ENCODE measurements at regions not wholly inside any gene's neighbourhood (a gene's known extent, or its start where the extent isn't known, plus 50 kb on each side); places are given as distances from the start of the nearest gene placed in this dataset.
"Not testable (repeated sequence)": the region's sequence is repeated elsewhere in the genome, so short reads cannot be mapped to it uniquely, and the experiment has no call there.

DNA sequence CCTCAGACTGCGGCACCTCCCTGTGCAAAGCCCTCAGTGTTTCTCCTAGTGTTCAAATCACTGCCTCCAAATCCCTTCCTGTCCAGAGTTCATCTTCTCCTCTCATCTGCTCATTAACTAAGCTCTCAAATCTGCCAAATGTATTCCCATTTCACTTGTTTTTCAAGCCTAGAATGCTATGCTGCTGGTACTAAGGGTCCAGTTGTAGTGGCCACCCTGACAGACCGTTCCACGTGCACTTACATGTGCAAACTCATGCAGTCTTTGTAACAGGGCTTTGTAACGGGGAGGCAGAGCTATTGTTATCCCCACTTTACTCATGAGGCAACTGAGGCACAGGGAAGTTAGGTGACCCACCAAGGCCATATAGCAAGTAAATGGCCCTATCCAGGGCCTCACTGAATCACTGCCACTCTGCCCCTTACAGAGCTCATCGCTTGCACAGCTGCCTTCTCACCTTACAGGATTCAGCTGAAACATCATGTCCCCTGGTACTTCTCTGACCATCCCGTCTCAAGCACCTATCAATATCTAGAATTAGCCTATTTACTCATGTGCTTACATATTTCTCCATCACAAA, 153.0 kb upstream of the PDE1C start:
- no peak for DNase-seq (ENCODE audit: low spot score)

DNA sequence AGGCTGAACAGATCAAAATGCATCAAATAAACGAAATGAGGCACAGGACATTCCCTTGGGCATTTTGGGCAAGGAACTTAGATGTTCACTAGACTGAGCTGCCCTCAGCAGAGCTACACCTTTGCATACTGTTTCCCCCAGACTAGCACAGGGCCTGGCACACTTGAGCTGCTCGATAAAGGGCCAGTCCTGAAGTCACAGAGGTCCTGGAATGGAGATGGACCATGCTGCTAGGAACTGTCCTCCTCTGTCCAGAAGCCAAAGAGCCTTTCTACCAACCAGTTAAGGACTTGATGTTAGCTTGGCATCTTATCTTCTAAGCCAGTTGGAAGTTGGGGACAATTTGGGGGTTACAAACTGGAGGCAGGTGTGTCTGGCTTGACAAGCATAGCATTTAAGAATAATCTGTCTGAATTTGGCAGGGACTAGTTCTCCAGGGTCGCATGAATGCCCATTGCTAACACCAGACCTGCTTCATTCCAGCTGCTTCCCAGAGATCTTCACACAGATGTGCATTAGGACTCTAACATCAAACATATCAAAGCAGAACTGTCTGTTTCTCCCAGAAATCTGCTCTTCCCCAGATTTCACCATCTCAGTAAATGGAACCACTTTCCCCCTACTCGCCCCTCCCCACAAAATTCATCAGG, 152.2 kb upstream of the PDE1C start:
- no peak for DNase-seq (ENCODE audit: low spot score)

DNA sequence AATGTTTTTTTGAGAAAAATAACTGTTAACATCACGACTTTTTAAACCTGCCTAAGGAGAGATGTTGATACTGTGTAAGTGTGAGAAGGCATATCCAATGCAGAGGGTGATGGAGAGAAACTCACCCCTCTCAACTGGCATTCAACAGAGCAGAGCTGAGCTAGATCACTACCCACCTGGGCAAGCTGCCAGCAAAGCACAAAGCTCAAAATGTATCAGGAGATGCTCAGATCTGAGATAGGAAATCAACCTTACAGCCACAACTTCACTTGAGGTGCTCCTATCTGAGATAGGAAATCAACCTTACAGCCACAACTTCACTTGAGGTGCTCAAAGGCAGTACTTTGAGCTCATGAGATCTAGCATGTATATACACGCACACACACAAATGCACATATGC, 151.5 kb upstream of the PDE1C start:
- no peak for DNase-seq (ENCODE audit: low spot score)

DNA sequence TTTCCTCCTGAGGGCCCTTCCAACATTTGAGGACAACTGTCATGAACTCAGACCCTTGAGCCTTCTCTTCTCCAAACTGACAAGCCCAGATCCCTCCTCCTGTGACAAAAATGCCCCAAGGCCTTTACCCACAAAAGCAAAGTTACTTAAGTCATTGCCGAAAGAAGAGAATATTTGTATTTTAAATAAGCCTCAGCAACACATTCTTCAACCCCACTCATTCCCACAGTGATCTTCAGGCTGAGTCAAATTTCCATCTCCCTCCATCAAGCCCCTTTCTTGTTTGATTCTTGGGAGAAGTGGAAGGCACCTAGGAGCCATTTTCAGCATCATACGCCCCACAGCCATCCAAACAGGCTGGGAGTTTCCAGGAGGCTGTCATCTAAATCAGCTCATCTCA, 150.8 kb upstream of the PDE1C start:
- no peak for DNase-seq (ENCODE audit: low spot score)

DNA sequence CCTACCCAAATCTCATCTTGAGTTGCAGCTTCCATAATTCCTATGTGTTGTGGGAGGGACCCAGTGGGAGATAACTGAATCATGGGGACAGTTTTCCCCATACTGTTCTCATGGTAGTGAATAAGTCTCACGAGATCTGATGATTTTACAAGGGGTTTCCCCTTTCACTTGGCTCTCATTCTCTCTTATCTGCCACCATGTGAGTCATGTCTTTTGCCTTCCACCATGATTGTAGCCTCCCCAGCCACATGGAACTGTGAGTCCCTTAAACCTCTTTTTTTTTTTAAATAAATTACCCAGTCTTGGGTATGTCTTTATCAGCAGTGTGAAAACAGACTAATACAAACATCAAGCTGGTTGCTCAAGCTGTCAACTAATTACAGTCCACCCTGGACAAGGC, 149.6 kb upstream of the PDE1C start:
- DNase-seq (ENCODE audit: low spot score) = not testable (repeated sequence)

DNA sequence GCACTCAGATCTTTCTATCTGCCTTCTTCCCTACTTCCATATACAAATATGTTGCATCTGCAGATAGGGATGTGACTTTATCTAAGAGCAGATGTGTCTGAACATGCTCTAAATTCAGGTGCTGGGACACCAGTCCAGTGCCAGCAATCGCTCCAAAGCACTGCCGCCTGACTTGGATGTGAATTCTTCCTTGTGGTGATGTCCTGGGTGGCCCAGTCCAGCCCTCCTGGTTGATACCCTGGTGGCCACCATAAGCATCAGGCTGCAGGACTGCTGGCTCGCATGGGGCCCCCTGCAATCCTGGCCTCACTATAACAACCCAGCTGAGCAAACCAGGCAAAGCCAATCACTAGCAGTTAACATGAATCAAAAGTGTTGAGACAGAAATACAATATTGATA, 149.2 kb upstream of the PDE1C start:
- DNase-seq (ENCODE audit: low spot score) = no peak

DNA sequence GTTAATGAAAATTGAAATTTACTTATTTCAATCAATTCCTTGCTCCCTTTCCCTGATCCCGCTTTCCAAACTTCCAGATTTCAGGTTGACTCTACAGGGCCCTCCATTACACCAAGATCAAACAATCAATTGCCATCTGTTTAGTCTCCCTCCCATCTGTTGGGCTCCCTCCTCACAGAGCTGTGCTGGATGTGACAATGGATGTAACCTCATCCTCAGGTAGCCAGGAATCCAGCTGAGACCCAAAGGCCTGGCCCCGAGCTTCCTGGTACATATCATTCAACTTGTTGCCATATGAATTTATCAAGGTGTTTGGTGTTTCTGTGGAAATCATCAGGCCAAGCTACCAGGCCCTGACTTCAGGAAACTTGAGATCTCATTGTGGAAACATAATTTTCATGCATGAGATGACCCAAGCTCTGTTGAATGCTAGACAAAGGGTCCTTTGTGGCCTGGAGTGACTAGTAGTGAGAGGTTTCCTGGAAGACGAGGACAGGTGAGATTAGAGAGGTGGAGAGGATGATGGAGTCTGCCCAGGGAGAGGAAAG, 148.6 kb upstream of the PDE1C start:
- DNase-seq (ENCODE audit: low spot score) = no peak

DNA sequence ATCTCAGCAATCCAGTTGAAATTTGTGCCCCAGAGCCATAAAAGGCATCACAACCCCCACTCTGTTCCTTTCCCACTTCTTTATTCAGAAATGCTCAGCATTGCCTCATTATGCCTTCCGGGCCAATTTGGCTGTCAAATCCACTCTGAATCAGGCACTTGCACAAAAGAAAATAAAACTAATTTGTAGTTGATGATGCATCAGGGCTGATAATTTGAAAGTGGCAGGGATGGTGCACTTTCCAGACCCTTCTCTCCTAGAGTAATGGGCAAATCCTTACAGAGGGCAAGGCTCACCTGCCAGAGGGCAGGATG, 147.9 kb upstream of the PDE1C start:
- DNase-seq (ENCODE audit: low spot score) = no peak

DNA sequence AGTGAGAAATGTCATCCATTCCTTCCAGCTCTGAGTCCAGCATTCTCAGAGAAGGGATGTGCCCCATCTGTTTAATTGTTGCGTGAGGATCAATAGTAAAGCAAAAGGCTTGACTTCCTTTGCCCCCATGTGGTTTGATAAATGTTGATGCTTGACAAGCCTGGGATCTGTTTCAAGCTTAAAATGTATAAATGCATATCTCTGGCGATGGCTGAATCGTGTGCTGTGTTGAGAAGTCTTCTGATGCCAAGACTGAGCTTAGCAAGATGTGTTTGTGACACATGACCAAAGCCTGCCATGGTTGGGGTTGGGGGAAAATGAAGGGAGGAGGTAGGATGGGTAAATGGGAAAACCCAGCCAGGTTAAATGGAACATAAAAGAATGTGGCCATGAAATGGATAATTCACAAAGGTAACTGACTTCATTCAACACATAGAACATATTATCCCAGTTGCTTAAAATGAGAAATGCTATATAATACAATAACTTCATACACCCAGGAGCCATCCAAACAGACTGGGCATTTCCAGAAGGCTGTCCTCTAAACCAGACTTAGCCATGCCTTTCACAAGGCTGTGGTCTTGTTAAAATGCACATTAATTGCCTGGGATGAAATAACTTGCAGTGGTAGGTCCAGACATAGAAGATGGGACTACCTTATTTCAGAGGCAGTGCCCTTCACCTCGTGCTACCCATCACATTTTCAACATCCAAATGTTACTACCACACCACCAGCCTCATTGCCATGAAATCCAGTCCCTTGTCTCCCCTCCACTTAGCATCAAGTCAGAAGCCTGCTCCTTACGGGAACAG, 147.3 kb upstream of the PDE1C start:
- DNase-seq (ENCODE audit: low spot score) = no peak

DNA sequence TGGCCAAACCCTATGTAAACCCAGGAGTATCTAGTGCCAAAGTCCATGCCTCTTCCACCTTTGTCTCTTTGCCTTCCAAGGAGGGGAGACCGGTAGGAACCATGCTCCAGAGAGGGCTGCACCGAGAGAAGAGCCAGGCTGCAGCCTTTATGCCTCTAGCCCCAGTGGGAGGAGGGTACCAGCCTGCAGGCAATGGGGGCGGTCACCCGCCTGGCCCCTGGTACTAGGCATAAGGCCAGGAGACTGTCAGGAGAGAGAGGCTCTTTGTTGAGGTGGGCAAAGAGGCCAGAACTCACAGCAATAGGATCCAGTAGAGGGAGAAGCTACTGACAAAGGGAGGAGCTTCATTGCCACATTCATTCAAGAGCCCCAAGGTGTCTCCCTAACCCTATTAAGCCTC, 146.6 kb upstream of the PDE1C start:
- DNase-seq (ENCODE audit: low spot score) = no peak

DNA sequence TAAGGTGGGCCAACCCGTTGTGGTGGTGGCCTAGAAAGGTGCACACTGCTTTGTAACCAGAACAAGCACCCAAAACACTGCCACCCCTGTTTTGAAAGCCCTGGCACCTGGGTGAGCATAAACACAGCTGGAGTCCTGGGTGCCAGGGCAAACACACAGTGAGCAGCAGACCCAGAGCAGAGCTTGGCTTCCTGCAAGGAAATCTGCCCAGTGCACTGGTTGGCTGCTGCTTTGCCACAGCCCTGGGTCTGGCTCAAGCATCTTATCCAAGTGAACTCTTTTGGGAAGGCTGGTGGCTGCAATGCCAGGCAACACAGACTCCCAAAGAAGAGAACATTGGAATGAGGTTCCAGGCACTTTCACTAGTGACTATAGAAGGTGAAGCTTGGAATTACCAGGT, 145.5 kb upstream of the PDE1C start:
- no peak for DNase-seq (ENCODE audit: low spot score)

DNA sequence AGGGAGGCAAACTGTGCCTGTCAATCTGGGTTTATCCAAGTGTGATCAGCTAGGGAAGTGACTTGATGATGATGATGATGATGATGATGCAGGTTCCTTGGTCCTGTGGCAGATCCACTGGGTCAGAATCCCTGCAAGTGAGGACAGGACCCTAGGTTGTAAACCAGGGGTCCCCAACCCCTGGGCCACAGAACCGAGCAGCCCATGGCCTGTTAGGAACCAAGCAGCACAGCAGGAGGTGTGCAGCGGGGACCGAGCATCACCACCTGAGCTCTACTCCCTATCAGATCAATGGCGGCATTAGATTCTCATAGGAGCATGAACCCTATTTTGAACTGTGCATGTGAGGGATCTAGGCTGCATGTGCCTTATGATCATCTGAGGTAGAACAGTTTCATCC, 144.7 kb upstream of the PDE1C start:
- DNase-seq (ENCODE audit: low spot score) = no peak

DNA sequence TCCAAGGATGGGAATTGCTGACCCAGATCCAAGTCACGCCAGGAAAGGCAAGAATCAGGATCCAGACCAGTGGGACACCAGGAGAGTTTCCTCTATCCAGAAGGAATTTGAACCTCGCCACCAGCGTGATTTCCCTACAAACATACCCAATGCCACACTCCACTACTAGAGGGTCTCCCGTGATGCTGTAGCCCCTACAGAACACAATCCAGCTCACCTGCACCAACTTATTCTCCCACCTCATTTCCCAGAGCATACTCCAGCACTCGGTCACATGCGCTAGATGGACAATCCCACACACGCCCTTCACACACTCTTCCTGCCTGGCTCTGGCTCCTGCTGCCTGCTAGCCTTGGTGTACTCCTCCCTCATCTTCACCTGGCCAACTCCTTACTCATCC, 142.1 kb upstream of the PDE1C start:
- DNase-seq (ENCODE audit: low spot score) = no peak

DNA sequence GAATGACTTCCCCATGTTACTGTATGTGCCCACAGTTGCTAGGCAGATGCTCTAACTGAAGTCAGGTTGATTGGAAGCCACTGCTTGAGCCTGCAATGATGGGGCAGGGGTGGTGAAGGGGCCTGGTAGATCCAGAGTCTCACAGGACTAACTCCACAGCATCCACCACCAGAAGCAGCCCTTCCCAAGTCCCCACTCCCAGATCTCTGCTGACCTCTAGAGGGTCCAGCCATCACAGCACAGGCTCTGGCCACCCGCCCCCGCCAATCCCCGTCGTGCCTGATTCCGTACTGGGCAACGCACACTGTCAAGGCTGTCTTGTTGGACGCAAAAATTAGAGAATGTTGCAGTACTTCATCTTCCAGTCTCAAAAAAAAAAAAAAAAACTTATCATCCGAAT, 136.8 kb upstream of the PDE1C start:
- DNase-seq (ENCODE audit: low spot score) = no peak

DNA sequence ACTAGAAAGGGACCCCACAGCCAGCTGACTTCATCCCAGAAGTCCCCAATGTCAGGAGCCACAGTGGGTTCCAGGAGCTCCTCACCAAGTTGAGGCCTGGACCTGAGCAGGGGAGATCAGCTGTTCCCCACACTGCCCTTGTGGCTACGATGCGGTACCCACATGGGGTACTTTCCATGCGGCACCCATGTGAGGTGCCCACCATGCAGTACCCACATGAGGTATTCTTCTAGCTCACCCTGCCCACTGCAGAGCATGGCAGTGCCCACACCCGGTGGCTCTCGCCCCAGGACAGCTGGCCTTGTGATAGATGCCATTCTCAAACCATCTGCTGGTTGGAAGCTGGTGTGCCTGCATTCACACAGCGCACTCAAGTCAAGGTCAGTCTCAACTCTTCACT, 136.3 kb upstream of the PDE1C start:
- DNase-seq (ENCODE audit: low spot score) = no peak

DNA sequence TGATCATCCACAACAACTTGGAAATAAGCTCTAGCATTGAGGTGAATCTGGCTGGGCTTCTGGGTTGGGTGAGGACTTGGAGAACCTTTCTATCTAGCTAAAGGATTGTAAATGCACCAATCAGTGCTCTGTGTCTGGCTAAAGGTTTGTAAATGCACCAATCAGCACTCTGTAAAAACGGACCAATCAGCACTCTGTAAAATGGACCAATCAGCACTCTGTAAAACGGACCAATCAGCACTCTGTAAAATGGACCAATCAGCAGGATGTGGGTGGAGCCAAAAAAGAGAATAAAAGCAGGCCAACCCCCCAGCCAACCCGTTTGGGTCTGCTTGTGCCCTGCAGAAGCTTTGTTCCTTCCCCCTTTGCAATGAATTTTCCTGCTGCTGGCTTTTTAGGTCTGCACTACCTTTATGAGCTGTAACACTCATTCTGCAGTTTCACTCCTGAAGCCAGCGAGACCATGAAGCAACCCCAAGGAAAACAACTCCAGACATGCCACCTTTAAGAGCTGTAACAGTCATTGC, 135.2 kb upstream of the PDE1C start:
- DNase-seq (ENCODE audit: low spot score) = not testable (repeated sequence)

DNA sequence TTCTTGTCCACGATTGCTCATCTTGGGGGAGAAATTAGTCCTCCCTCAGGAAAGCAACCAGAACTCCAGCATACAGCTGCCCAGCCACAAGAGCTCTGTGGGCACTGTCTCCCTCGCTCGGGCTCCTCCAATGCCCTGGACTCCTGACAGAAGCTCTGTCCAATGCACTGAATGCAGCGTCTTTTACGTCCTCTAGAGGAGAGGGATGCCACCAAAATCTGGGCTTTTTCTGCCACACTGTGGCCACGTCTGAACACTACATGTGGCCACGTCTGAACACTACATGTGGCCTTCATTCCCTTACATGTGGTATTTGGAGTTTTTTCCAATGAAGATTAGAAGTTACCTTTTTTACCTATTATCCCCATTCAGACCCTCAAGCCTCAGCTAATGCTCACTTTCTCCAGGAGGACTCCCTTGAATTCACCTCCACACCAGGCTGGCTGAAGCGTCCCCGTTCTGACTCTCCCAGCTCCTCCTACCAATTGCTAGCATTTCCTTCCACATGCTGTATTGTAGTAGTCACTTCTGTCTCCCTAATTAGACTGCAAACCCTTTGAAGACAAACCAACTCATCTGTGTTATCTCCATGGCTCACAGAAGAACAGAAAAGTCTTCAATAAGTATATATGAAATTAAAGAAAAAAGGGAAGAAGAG, 134.3 kb upstream of the PDE1C start:
- DNase-seq (ENCODE audit: low spot score) = no peak

DNA sequence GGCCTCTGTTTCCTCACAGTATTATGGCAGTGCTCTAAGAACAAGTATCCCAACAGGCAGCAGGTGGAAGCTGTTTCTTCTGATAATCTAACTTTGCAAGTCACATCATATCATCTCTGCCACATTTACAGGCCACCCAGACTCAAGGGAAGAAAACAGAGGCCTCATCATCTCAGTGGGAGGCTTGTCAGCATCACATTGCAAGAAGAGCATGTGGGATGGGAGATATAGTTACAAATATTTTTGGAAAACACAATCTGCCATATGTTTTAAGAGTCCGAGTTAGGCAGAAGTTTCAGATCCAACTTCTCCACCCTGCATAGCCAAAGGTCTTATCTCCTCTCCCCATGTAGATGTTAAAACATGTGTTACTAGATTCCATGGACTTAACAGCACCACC, 130.4 kb upstream of the PDE1C start:
- DNase-seq (ENCODE audit: low spot score) = no peak

DNA sequence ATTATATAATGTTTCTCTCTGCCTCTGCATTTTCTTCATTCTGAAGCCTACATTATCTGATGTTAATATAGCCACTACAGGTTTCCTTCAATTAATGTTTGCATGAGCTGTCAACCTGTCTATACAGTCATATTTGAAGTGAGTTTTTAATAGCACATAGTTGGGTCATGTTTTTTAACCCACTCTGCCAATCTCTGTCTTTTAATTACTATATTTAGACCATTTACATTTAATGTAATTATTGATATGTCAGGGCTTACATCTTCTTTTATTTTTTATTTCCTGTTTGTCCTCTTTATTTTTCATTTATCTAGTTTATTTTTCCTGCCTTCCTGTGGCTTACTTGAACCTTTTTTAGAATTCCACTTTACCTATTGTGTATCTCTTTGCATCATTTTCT, 124.3 kb upstream of the PDE1C start:
- DNase-seq (ENCODE audit: low spot score) = no peak

DNA sequence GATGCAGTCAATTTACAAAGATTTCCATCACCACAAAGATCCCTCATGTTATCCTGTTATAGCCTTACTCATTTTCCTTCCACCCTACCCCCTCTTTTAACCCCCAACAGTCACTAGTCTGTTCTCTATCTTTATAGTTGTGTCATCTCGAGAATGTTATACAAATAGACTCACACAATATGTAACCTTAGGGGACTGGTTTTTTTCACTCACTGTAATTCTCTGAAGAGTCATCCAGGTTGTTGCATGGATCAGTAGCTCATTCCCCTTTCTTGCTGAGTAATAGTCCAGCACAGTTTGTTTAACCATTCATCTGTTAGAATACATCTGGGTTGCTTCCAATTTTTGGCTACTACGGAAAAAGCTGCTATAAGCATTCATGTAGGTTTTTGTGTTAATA, 121.1 kb upstream of the PDE1C start:
- DNase-seq (ENCODE audit: low spot score) = no peak

DNA sequence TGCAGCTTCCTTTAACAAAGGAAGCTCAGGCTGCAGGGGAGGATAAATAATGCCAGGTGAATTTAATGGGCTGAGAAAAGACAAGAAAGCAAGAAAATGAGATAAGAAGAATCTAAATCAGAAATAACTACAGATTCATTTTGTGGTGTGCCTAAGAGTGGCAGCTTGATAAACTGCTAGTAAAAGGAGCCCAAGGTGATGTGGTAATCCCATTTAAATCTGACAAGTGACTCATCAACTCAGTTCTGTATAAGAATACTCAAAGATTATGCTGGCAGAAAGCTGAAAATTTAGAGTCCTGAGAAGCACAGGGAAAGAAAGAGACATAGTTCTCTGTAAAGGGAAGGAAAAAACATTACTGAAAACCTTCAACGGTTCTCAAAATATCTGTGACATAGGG, 109.4 kb upstream of the PDE1C start:
- no peak for DNase-seq (ENCODE audit: low spot score)

DNA sequence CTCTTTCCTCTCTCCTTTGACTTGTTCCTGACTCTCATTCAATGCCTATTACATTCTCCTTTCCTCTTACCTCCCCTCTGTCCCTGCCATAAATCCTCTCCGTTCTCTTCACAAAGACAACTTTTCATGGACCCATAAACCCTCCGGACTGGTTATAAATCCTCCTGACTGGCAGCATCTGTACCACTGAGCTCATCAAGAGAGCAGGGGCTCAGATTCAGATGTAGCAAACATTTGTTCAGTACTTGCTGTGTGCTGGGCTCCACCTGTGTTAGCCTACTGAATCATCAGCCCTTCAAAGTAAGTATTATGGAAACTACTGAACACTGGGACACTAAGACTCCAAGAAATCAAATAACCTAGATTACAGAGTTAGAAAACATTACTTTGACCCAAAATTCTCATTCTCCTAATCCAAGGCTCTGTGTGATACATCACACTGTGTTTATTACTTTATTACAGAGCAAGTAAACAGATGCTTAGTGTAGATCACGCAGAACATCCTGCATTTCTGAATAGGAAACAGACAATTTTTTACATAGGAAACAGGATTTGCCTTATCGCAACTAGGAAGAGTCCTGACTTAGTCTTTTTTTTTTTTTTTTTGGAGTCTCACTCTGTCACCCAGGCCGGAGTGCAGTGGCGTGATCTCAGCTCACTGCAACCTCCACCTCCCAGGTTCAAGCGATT, 108.6 kb upstream of the PDE1C start:
- DNase-seq (ENCODE audit: low spot score) = no peak
